ENCODE measurements at regions not wholly inside any gene's neighbourhood (a gene's known extent, or its start where the extent isn't known, plus 50 kb on each side); places are given as distances from the start of the nearest gene placed in this dataset.

DNA sequence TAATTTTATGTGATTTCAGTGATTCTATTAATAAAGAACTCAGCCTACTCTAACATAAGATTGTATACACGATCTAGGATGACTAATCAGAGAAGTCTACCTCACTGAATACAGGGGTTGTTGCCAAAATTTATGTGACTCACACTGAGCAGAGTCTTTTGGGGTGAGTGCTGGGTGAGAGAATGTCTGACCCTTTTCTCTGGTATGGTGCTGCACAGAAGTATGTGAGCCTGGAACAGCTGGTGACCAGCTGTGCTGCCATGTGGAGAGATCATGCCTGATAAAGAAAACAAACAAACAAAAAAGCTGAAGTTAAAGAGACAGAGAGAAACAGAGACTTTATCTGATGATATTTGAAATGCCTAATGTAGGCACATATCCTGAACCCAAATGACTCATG lies 618.1 kb upstream of the GRIA3 start:
- intact Hi-C loops (cut with micrococcal nuclease): no loop called here
- Histone ChIP-seq H3K79me2 (ENCODE audit: insufficient read depth, low read length) (no peaks in the 10 kb centered on the region), H2AFZ (ENCODE audit: insufficient read depth, low read depth, low read length, poor library complexity, severe bottlenecking) (no peak overlapping the region), H3K9me3 (replicated peaks in 1 of 2; ENCODE audit: control insufficient read depth in 1 of 2, insufficient read depth in 1 of 2, low read length in 2 of 2) (peaks cover 0 to under 1% of the 10 kb centered on the region in 2 donors), H3K27ac (ENCODE audit: low read depth in 1 of 2, low read length in 2 of 2) (no peak overlapping the region), H3K4me2 (replicated peaks; ENCODE audit: extremely low read depth, low read length, poor library complexity, severe bottlenecking) (no peak overlapping the region), H4K20me1 (ENCODE audit: insufficient read depth, low read length) (no peaks in the 10 kb centered on the region), H3K27me3 (ENCODE audit: control insufficient read depth in 2 of 2, insufficient read depth in 2 of 2, low read length in 2 of 2) (no peaks in the 10 kb centered on the region), H3K4me1 (ENCODE audit: control insufficient read depth in 1 of 2, insufficient read depth in 2 of 2, low read length in 2 of 2) (no peaks in the 10 kb centered on the region), H3K4me3 (replicated peaks in 1 of 3; ENCODE audit: low read depth in 2 of 3, low read length in 3 of 3) (no peak overlapping the region), H3K9ac (ENCODE audit: insufficient read depth, low read length, poor library complexity, severe bottlenecking) (no peak overlapping the region), H3K36me3 (replicated peaks in 1 of 2; ENCODE audit: control insufficient read depth in 1 of 2, insufficient read depth in 2 of 2, low read length in 2 of 2) (no peaks in the 10 kb centered on the region)
- no CpG with 5 or more reads among the region's 1 CpG for WGBS (ENCODE audit: insufficient coverage)
- Mint-ChIP-seq H3K27me3 (ENCODE audit: low read depth in 3 of 3) (no peaks in the 10 kb centered on the region), H3K36me3 (no peaks in the 10 kb centered on the region), H3K4me1 (no peaks in the 10 kb centered on the region), H3K4me3 (no peak overlapping the region), H3K27ac (no peak overlapping the region), H3K9me3 (peaks cover 0 to 6% (median 1%) of the 10 kb centered on the region in 7 donors)
- DNase-seq: no peak
- TF ChIP-seq CTCF (IDR thresholded peaks at IDR 0.05): no peak

DNA sequence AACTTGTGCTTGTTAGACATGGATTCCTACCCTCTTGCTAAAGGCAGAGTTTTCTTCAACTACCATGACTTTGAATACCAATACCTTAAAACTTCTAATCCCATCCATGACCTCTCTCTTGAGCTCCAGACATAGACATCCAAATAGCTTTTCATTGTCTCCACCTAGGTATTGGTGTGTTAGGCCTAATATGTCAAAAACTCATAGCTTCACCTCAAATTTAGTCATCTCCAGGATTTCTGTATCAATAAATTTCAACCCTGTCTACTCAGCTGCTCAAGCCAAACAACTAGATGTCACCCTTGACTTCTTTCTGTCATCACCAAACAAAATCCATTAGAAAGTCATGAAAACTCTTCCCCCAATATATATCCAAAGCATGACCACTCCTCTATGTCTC lies 617.7 kb upstream of the GRIA3 start:
- Mint-ChIP-seq H3K27ac (no peak overlapping the region), H3K9me3 (peaks cover 0 to 10% (median 1%) of the 10 kb centered on the region in 7 donors), H3K36me3 (no peaks in the 10 kb centered on the region), H3K4me3 (no peak overlapping the region), H3K4me1 (no peaks in the 10 kb centered on the region), H3K27me3 (ENCODE audit: low read depth in 3 of 3) (no peaks in the 10 kb centered on the region)
- no peak overlapping the region for H3K4me3 ChIP-seq (replicated peaks in 1 of 3; ENCODE audit: low read depth in 2 of 3, low read length in 3 of 3)
- no peaks in the 10 kb centered on the region for H3K27me3 ChIP-seq (ENCODE audit: control insufficient read depth in 2 of 2, insufficient read depth in 2 of 2, low read length in 2 of 2)
- H3K9ac ChIP-seq (ENCODE audit: insufficient read depth, low read length, poor library complexity, severe bottlenecking): no peak overlapping the region
- H4K20me1 ChIP-seq (ENCODE audit: insufficient read depth, low read length): no peaks in the 10 kb centered on the region
- no peak overlapping the region for H2AFZ ChIP-seq (ENCODE audit: insufficient read depth, low read depth, low read length, poor library complexity, severe bottlenecking)
- no peaks in the 10 kb centered on the region for H3K79me2 ChIP-seq (ENCODE audit: insufficient read depth, low read length)
- H3K4me2 ChIP-seq (replicated peaks; ENCODE audit: extremely low read depth, low read length, poor library complexity, severe bottlenecking): no peak overlapping the region
- intact Hi-C loops (cut with micrococcal nuclease): no loop called here
- no peaks in the 10 kb centered on the region for H3K4me1 ChIP-seq (ENCODE audit: control insufficient read depth in 1 of 2, insufficient read depth in 2 of 2, low read length in 2 of 2)
- H3K27ac ChIP-seq (ENCODE audit: low read depth in 1 of 2, low read length in 2 of 2): no peak overlapping the region
- no peak for TF ChIP-seq CTCF (IDR thresholded peaks at IDR 0.05)
- no peak for DNase-seq
- no peaks in the 10 kb centered on the region for H3K36me3 ChIP-seq (replicated peaks in 1 of 2; ENCODE audit: control insufficient read depth in 1 of 2, insufficient read depth in 2 of 2, low read length in 2 of 2)
- H3K9me3 ChIP-seq (replicated peaks in 1 of 2; ENCODE audit: control insufficient read depth in 1 of 2, insufficient read depth in 1 of 2, low read length in 2 of 2): peaks cover 0 to 5% of the 10 kb centered on the region in 2 donors

Data from CD14-positive monocyte (primary cell).